H1 (cell line): ENCODE measurements at regions not wholly inside any gene's neighbourhood (a gene's known extent, or its start where the extent isn't known, plus 50 kb on each side); places are given as distances from the start of the nearest gene placed in this dataset.

ENCODE experiments used
- CTCF ChIA-PET: fragments of 300-600 bp; sonication (Branson Sonifier 250); formaldehyde crosslinking; loops from one replicate; lab custom pipeline; 2021; ENCODE audit not compliant: partially characterized antibody; lab: Charles Lee
- POLR2A ChIA-PET: fragments of 300-600 bp; sonication (Branson Sonifier 250); formaldehyde crosslinking; loops from one replicate; lab custom pipeline; 2021; ENCODE audit warnings: inconsistent platforms; ENCODE audit not compliant: partially characterized antibody; lab: Charles Lee
- DNase-seq, 2 experiments: peaks; one replicate each; pipeline versions ENCODE4 v3.0.0 to v3.0.0-alpha.2; 2010 to 2022; ENCODE audit warnings: low spot score in 2 of 2, low read depth in 1 of 2, mixed read lengths in 1 of 2
- FAIRE-seq: peaks from 2 replicates; lab custom pipeline; 2011; peaks lifted over from hg19 to GRCh38; lab: Jason Lieb, UNC
- H2AFZ ChIP-seq: 2 replicates; pipeline ENCODE4 v1.8.1; 2012; ENCODE audit warnings: low read length, inconsistent platforms
- H2AK5ac ChIP-seq: 2 replicates; pipeline ENCODE4 v1.6.1; 2013; ENCODE audit warnings: low read depth, low read length
- H2BK120ac ChIP-seq: replicated peaks from 2 replicates; pipeline ENCODE3; 2013; ENCODE audit warnings: low read depth, low read length, inconsistent platforms
- H2BK12ac ChIP-seq: 2 replicates; pipeline ENCODE4 v1.6.1; 2013; ENCODE audit warnings: low read depth, low read length
- H2BK15ac ChIP-seq: 2 replicates; pipeline ENCODE4 v1.6.1; 2013; ENCODE audit warnings: low read length
- H2BK20ac ChIP-seq: 2 replicates; pipeline ENCODE4 v1.6.1; 2013; ENCODE audit warnings: low read length
- H2BK5ac ChIP-seq: 2 replicates; pipeline ENCODE4 v1.6.1; 2013; ENCODE audit warnings: low read depth, low read length
- H3K14ac ChIP-seq: 2 replicates; pipeline ENCODE4 v1.6.1; 2013; ENCODE audit warnings: inconsistent platforms; ENCODE audit not compliant: insufficient read length
- H3K18ac ChIP-seq: 2 replicates; pipeline ENCODE4 v1.6.1; 2013; ENCODE audit warnings: low read length; ENCODE audit errors: extremely low read depth
- H3K23ac ChIP-seq: 2 replicates; pipeline ENCODE4 v1.6.1; 2013; ENCODE audit warnings: inconsistent platforms; ENCODE audit not compliant: insufficient read length
- H3K23me2 ChIP-seq: 2 replicates; pipeline ENCODE4 v1.6.1; 2013; ENCODE audit warnings: low read depth, low read length
- H3K27ac ChIP-seq: 2 replicates; pipeline ENCODE4 v1.6.1; 2011; ENCODE audit warnings: low read depth, low read length, inconsistent platforms
- H3K27me3 ChIP-seq, 4 experiments: replicated peaks in 1 of 4; 1 replicate in 1 of 4; 2 replicates in 3 of 4; pipeline versions ENCODE4 v1.6.1 to v1.8.1; 2011 to 2013; ENCODE audit warnings: low read length in 3 of 4, mild to moderate bottlenecking in 3 of 4, inconsistent platforms in 2 of 4, mixed read lengths in 2 of 4, moderate library complexity in 1 of 4; ENCODE audit not compliant: control insufficient read depth in 3 of 4, insufficient read depth in 3 of 4; ENCODE audit errors: extremely low read depth in 1 of 4
- H3K36me3 ChIP-seq, 4 experiments: 2 replicates each; pipeline versions ENCODE4 v1.6.1 to v1.8.1; 2011 to 2013; ENCODE audit warnings: mild to moderate bottlenecking in 4 of 4, low read length in 3 of 4, moderate library complexity in 2 of 4, control low read depth in 1 of 4, inconsistent platforms in 1 of 4; ENCODE audit not compliant: insufficient read depth in 4 of 4, control insufficient read depth in 2 of 4
- H3K4ac ChIP-seq: replicated peaks from 2 replicates; pipeline ENCODE3; 2013; ENCODE audit warnings: low read length, low read depth, mixed read lengths, inconsistent platforms; ENCODE audit not compliant: insufficient read length
- H3K4me1 ChIP-seq, 4 experiments: replicated peaks in 1 of 4; 1 replicate in 1 of 4; 2 replicates in 3 of 4; pipeline versions ENCODE4 v1.6.1 to v1.8.1; 2011 to 2013; ENCODE audit warnings: low read length in 3 of 4, inconsistent platforms in 2 of 4, mixed read lengths in 1 of 4; ENCODE audit not compliant: insufficient read depth in 4 of 4, control insufficient read depth in 3 of 4
- H3K4me2 ChIP-seq, 2 experiments: 2 replicates each; pipeline versions ENCODE4 v1.6.1 to v1.8.1; 2011 to 2013; ENCODE audit warnings: low read depth in 2 of 2, low read length in 2 of 2, control low read depth in 1 of 2, inconsistent platforms in 1 of 2, mild to moderate bottlenecking in 1 of 2; ENCODE audit not compliant: insufficient read depth in 1 of 2
- H3K4me3 ChIP-seq, 4 experiments: fragments of 200-600, 300-600 bp in 1 of 4; sonication (generic), shearing (Covaris generic), sonication (Bioruptor Twin) in 1 of 4; 2 replicates each; pipeline versions ENCODE4 v1.5.1 to v1.8.1; 2011 to 2016; ENCODE audit warnings: low read length in 4 of 4, low read depth in 3 of 4, control low read depth in 2 of 4, inconsistent platforms in 2 of 4, mild to moderate bottlenecking in 2 of 4, mixed read lengths in 1 of 4, moderate library complexity in 1 of 4; ENCODE audit not compliant: insufficient read depth in 2 of 4; ENCODE audit errors: extremely low read depth in 1 of 4
- H3K56ac ChIP-seq: replicated peaks from 2 replicates; pipeline ENCODE3; 2013; ENCODE audit warnings: low read depth, mild to moderate bottlenecking, mixed read lengths, low read length, inconsistent platforms; ENCODE audit not compliant: insufficient read length
- H3K79me1 ChIP-seq: 2 replicates; pipeline ENCODE4 v1.6.1; 2013; ENCODE audit warnings: low read depth, low read length, control low read depth
- H3K79me2 ChIP-seq, 2 experiments: 2 replicates each; pipeline versions ENCODE4 v1.6.1 to v1.8.1; 2012 to 2013; ENCODE audit warnings: low read length in 2 of 2, mild to moderate bottlenecking in 2 of 2, inconsistent platforms in 1 of 2; ENCODE audit not compliant: insufficient read depth in 2 of 2, control insufficient read depth in 1 of 2
- H3K9ac ChIP-seq, 4 experiments: replicated peaks in 1 of 4; 1 replicate in 1 of 4; 2 replicates in 3 of 4; pipeline versions ENCODE4 v1.6.1 to v1.8.1; 2011 to 2013; ENCODE audit warnings: low read depth in 3 of 4, low read length in 3 of 4, control low read depth in 2 of 4, mild to moderate bottlenecking in 2 of 4, moderate library complexity in 2 of 4, inconsistent platforms in 1 of 4; ENCODE audit errors: extremely low read depth in 1 of 4
- H3K9me3 ChIP-seq, 2 experiments: 2 replicates each; pipeline versions ENCODE4 v1.6.1 to v1.8.1; 2012 to 2013; ENCODE audit warnings: mild to moderate bottlenecking in 2 of 2, moderate library complexity in 2 of 2, control low read depth in 1 of 2, inconsistent platforms in 1 of 2, low read depth in 1 of 2, low read length in 1 of 2, mixed read lengths in 1 of 2; ENCODE audit not compliant: insufficient read depth in 2 of 2
- H4K20me1 ChIP-seq, 2 experiments: replicated peaks in 1 of 2; 2 replicates each; pipeline versions ENCODE3 to v1.8.1; 2011 to 2013; ENCODE audit warnings: inconsistent platforms in 2 of 2, low read length in 2 of 2, mild to moderate bottlenecking in 1 of 2; ENCODE audit not compliant: insufficient read depth in 2 of 2, control insufficient read depth in 1 of 2
- H4K5ac ChIP-seq: 2 replicates; pipeline ENCODE4 v1.6.1; 2013; ENCODE audit warnings: low read length, low read depth, mixed read lengths, inconsistent platforms; ENCODE audit not compliant: insufficient read length
- H4K8ac ChIP-seq: 2 replicates; pipeline ENCODE4 v1.8.0; 2013; ENCODE audit warnings: mild to moderate bottlenecking, moderate library complexity, low read length, inconsistent platforms; ENCODE audit not compliant: insufficient read depth; ENCODE audit errors: extremely low read depth
- H4K91ac ChIP-seq: replicated peaks from 2 replicates; pipeline ENCODE3; 2013; ENCODE audit warnings: low read length, mixed read lengths, inconsistent platforms; ENCODE audit not compliant: insufficient read length
- ATF3 ChIP-seq: IDR thresholded peaks from 2 replicates; pipeline ENCODE4 v1.6.1; 2011; ENCODE audit warnings: low read depth, mild to moderate bottlenecking, low read length; ENCODE audit not compliant: insufficient read depth
- BRCA1 ChIP-seq: IDR thresholded peaks from 2 replicates; pipeline ENCODE4 v1.6.1; 2012; ENCODE audit warnings: low read depth, low read length, improper control_type of control experiment
- CHD1 ChIP-seq: IDR thresholded peaks from 2 replicates; pipeline ENCODE4 v1.6.1; 2012; ENCODE audit warnings: low read depth, low read length, improper control_type of control experiment
- EP300 ChIP-seq, 2 experiments: IDR thresholded peaks; 1 replicate in 1 of 2; 2 replicates in 1 of 2; pipeline ENCODE4 v1.6.1; 2011 to 2012; ENCODE audit warnings: low read depth in 2 of 2, low read length in 2 of 2, mild to moderate bottlenecking in 2 of 2, borderline replicate concordance in 1 of 2, inconsistent platforms in 1 of 2, moderate library complexity in 1 of 2
- FOSL1 ChIP-seq: IDR thresholded peaks from 2 replicates; pipeline ENCODE4 v1.6.1; 2011; ENCODE audit warnings: mild to moderate bottlenecking, low read depth, low read length, moderate library complexity; ENCODE audit not compliant: insufficient read depth
- KDM5A ChIP-seq: fragments of 200-600 bp; IDR thresholded peaks from 2 replicates; pipeline ENCODE4 v1.7.1; 2012; ENCODE audit warnings: mild to moderate bottlenecking, low read length, inconsistent platforms, mixed read lengths
- NRF1 ChIP-seq: IDR thresholded peaks from 2 replicates; pipeline ENCODE4 v1.6.1; 2011; ENCODE audit warnings: mild to moderate bottlenecking, low read depth, low read length, improper control_type of control experiment
- RXRA ChIP-seq: IDR thresholded peaks from 2 replicates; pipeline ENCODE4 v1.6.1; 2011; ENCODE audit warnings: low read depth, mild to moderate bottlenecking, low read length, moderate library complexity; ENCODE audit not compliant: insufficient read depth
- TAF1 ChIP-seq: IDR thresholded peaks from 2 replicates; pipeline ENCODE4 v1.6.1; 2011; ENCODE audit warnings: mild to moderate bottlenecking, low read depth, low read length
- TAF7 ChIP-seq: optimal IDR thresholded peaks from 2 replicates; pipeline ENCODE3; 2011; ENCODE audit warnings: low read depth, mild to moderate bottlenecking, inconsistent platforms, low read length, moderate library complexity, borderline replicate concordance
- TCF12 ChIP-seq: IDR thresholded peaks from 2 replicates; pipeline ENCODE4 v1.6.1; 2011; ENCODE audit warnings: low read depth, mild to moderate bottlenecking, low read length
- WGBS, 2 experiments: shearing (Covaris generic) in 1 of 2; methylation state at CpG; one replicate each; pipeline versions ENCODE4 v1.1.6 to v1.1.7; 2013 to 2015; ENCODE audit warnings: low lambda C conversion rate in 2 of 2, mixed read lengths in 2 of 2, inconsistent platforms in 1 of 2, low coverage in 1 of 2, missing lambda C conversion rate in 1 of 2; ENCODE audit not compliant: insufficient replicate concordance in 2 of 2, insufficient coverage in 1 of 2, insufficient read length in 1 of 2; ENCODE audit errors: extremely low coverage in 1 of 2, missing lambda C conversion rate in 1 of 2; 5-methylcytosine and 5-hydroxymethylcytosine counted together
- TF ChIP-seq, protein P1 (sequence below): IDR thresholded peaks from 2 replicates; pipeline ENCODE4 v1.6.1; 2012; ENCODE audit warnings: low read length, inconsistent platforms

DNA sequence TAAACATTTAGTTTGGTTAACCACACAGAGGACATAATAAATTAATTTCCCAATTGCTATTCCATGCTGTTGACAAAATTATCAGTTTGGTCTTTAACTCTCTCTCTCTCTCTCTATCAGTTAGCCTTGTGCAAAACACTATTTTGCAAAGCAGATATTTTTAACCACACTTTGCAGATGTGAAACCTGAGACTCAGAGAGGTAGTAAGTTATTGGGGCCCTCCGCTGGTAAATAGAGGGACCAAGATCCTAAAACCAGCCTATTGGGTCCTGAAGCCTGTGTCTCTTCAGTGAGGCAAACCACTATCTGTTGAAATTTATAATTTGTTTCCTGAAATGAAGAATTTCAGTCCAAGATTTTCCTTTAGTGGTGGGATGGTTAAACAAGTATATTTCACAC is 231.0 kb downstream of the SOD2 start:
- Histone ChIP-seq H2BK5ac (no peak overlapping the region), H2AFZ (no peak overlapping the region), H3K79me1 (no peaks in the 10 kb centered on the region), H3K4me2 (no peak overlapping the region), H3K23me2 (no peaks in the 10 kb centered on the region), H2BK15ac (no peak overlapping the region), H3K27ac (no peak overlapping the region), H3K36me3 (no peaks in the 10 kb centered on the region), H3K4ac (no peak overlapping the region), H2BK12ac (no peak overlapping the region), H3K23ac (no peak overlapping the region), H3K18ac (no peak overlapping the region), H3K56ac (no peak overlapping the region), H3K9me3 (peaks cover 35 to 38% of the 10 kb centered on the region in 2 experiments), H3K14ac (no peak overlapping the region), H3K4me1 (no peaks in the 10 kb centered on the region), H4K20me1 (no peaks in the 10 kb centered on the region), H2BK120ac (no peak overlapping the region), H3K4me3 (no peak overlapping the region), H4K91ac (no peak overlapping the region), H3K9ac (no peak overlapping the region), H3K79me2 (no peaks in the 10 kb centered on the region), H2AK5ac (no peak overlapping the region), H4K5ac (no peak overlapping the region), H2BK20ac (no peak overlapping the region), H3K27me3 (no peaks in the 10 kb centered on the region), H4K8ac (no peak overlapping the region)
- no peak for FAIRE-seq
- 100% methylated on average over 1 of the region's 1 CpG; no CpG with 5 or more reads in 1 of the 2 experiments for WGBS, 2 experiments
- POLR2A ChIA-PET = no interaction called here
- no peak for DNase-seq
- CTCF ChIA-PET = interaction anchor here (1.2 kb wide), 1 partner anchor 37 kb away, joined by 3 read pairs; no protein-coding TSS in a partner anchor
- no peak for TF ChIP-seq FOSL1
- no peak for TF ChIP-seq TCF12
- TF ChIP-seq TAF7 = no peak
- TF ChIP-seq ATF3 = no peak
- TF ChIP-seq BRCA1 = no peak
- TF ChIP-seq CHD1 = no peak
- TF ChIP-seq NRF1 = no peak
- TF ChIP-seq KDM5A = no peak
- TF ChIP-seq, protein P1, sequence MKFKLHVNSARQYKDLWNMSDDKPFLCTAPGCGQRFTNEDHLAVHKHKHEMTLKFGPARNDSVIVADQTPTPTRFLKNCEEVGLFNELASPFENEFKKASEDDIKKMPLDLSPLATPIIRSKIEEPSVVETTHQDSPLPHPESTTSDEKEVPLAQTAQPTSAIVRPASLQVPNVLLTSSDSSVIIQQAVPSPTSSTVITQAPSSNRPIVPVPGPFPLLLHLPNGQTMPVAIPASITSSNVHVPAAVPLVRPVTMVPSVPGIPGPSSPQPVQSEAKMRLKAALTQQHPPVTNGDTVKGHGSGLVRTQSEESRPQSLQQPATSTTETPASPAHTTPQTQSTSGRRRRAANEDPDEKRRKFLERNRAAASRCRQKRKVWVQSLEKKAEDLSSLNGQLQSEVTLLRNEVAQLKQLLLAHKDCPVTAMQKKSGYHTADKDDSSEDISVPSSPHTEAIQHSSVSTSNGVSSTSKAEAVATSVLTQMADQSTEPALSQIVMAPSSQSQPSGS = no peak
- no peak for TF ChIP-seq TAF1
- TF ChIP-seq EP300 (IDR thresholded peaks at IDR 0.05; ENCODE audit: borderline replicate concordance in 1 of 2, low read depth in 2 of 2, low read length in 2 of 2) = no peak
- TF ChIP-seq RXRA = no peak
